ENCODE measurements at regions not wholly inside any gene's neighbourhood (a gene's known extent, or its start where the extent isn't known, plus 50 kb on each side); places are given as distances from the start of the nearest gene placed in this dataset.

DNA sequence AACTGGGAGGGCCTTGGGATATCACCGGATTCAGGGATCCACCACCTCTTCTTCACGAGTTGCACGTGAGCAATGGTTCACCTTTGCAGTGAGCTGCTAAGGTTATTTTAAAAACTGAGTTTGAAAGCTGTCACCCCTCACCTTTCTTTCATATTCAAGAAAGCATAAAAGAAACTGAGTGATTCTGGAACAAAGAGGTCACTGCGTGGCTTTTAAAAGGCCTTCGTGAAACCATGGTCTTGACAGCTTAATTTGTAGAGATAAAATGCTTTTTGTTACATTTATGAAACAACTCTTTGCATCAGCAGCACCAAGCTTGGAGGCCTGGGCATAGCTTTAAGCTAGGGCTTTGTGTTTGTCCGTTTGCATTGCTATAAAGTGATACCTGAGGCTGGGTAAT is 101.4 kb upstream of the NECTIN1 start:
- Histone ChIP-seq H3K27me3 (replicated peaks) (no peaks in the 10 kb centered on the region), H3K4me3 (ENCODE audit: low read depth, low read length) (no peak overlapping the region), H3K36me3 (replicated peaks) (no peaks in the 10 kb centered on the region), H3K27ac (no peak overlapping the region)
- in situ Hi-C loops (cut with HindIII; ENCODE audit: low pct_ligation_motif_present, low sequenced_read_pairs): no loop called here
- DNase-seq: no peak
- TF ChIP-seq, protein P1, sequence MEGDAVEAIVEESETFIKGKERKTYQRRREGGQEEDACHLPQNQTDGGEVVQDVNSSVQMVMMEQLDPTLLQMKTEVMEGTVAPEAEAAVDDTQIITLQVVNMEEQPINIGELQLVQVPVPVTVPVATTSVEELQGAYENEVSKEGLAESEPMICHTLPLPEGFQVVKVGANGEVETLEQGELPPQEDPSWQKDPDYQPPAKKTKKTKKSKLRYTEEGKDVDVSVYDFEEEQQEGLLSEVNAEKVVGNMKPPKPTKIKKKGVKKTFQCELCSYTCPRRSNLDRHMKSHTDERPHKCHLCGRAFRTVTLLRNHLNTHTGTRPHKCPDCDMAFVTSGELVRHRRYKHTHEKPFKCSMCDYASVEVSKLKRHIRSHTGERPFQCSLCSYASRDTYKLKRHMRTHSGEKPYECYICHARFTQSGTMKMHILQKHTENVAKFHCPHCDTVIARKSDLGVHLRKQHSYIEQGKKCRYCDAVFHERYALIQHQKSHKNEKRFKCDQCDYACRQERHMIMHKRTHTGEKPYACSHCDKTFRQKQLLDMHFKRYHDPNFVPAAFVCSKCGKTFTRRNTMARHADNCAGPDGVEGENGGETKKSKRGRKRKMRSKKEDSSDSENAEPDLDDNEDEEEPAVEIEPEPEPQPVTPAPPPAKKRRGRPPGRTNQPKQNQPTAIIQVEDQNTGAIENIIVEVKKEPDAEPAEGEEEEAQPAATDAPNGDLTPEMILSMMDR (IDR thresholded peaks at IDR 0.05; ENCODE audit: low read depth, low read length, missing control alignments): no peak

DNA sequence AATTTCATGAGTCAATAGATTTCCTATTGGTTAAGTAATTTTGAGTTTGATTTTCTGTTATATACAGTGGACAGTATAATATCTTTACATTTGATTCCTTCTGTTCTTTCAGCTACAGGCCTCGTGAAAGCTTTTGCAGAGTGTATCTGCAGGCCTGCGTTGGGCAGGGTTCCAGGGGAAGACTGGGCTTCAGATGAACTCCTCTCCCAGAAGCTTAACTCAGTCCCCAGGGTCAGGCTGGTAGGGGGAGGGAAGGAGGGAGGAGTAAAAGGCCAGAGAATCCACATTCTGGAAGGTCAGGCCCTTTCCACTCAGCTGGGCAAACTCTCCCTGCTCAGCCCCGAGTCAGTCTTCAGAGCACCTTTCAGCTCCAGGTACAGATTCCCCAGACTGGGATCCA is 100.4 kb upstream of the NECTIN1 start:
- in situ Hi-C loops (cut with HindIII; ENCODE audit: low pct_ligation_motif_present, low sequenced_read_pairs): no loop called here
- DNase-seq: no peak
- no peaks in the 10 kb centered on the region for H3K36me3 ChIP-seq (replicated peaks)
- H3K27me3 ChIP-seq (replicated peaks): no peaks in the 10 kb centered on the region
- H3K27ac ChIP-seq: no peak overlapping the region
- TF ChIP-seq, protein P1 (IDR thresholded peaks at IDR 0.05; ENCODE audit: low read depth, low read length, missing control alignments): no peak
- no peak overlapping the region for H3K4me3 ChIP-seq (ENCODE audit: low read depth, low read length)

GRCh38 chr11:119828819-119829218 is 99.8 kb upstream of the NECTIN1 start:
- no peaks in the 10 kb centered on the region for H3K27me3 ChIP-seq (replicated peaks)
- TF ChIP-seq, protein P1 (IDR thresholded peaks at IDR 0.05; ENCODE audit: low read depth, low read length, missing control alignments): no peak

DNA sequence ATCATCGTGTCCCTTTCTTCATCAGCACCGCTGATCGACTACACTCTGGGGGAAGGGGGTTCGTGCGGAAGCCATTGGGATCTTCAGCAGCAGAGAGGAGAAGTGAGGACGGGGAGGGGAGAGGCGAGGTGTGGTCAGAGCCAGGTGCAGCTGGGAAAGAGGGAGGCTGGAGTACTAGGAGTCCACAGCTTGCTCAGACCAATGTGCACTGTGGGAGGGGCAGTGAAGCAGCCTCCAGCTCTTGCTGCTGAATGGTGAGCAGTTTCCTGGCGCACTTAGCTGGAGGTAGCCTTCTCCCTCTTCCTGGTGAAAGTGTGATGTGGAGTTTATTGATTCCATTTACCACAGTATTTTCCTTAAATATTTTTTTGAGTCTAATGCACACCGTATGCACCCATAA is 99.0 kb upstream of the NECTIN1 start:
- in situ Hi-C loops (cut with HindIII; ENCODE audit: low pct_ligation_motif_present, low sequenced_read_pairs): no loop called here
- TF ChIP-seq, protein P1 (IDR thresholded peaks at IDR 0.05; ENCODE audit: low read depth, low read length, missing control alignments): no peak
- Histone ChIP-seq H3K27me3 (replicated peaks) (no peaks in the 10 kb centered on the region), H3K27ac (no peak overlapping the region), H3K36me3 (replicated peaks) (no peaks in the 10 kb centered on the region), H3K4me3 (ENCODE audit: low read depth, low read length) (no peak overlapping the region)
- DNase-seq: no peak

More at GRCh38 chr11:119828819-119829218, 99.8 kb upstream of the NECTIN1 start:
- DNase-seq: no peak
- Histone ChIP-seq H3K36me3 (replicated peaks) (no peaks in the 10 kb centered on the region), H3K27ac (no peak overlapping the region), H3K4me3 (ENCODE audit: low read depth, low read length) (no peak overlapping the region)
- in situ Hi-C loops (cut with HindIII; ENCODE audit: low pct_ligation_motif_present, low sequenced_read_pairs): no loop called here

GRCh38 chr11:119827113-119827512 is 98.1 kb upstream of the NECTIN1 start:
- no peaks in the 10 kb centered on the region for H3K36me3 ChIP-seq (replicated peaks)
- no peak overlapping the region for H3K4me3 ChIP-seq (ENCODE audit: low read depth, low read length)
- H3K27ac ChIP-seq: no peak overlapping the region
- H3K27me3 ChIP-seq (replicated peaks): no peaks in the 10 kb centered on the region
- DNase-seq: no peak
- TF ChIP-seq, protein P1 (IDR thresholded peaks at IDR 0.05; ENCODE audit: low read depth, low read length, missing control alignments): no peak
- in situ Hi-C loops (cut with HindIII; ENCODE audit: low pct_ligation_motif_present, low sequenced_read_pairs): no loop called here

GRCh38 chr11:119823077-119823476 is 94.1 kb upstream of the NECTIN1 start:
- in situ Hi-C loops (cut with HindIII; ENCODE audit: low pct_ligation_motif_present, low sequenced_read_pairs): no loop called here
- Histone ChIP-seq H3K27me3 (replicated peaks) (no peaks in the 10 kb centered on the region), H3K36me3 (replicated peaks) (no peaks in the 10 kb centered on the region), H3K4me3 (ENCODE audit: low read depth, low read length) (no peak overlapping the region), H3K27ac (no peak overlapping the region)
- no peak for DNase-seq
- TF ChIP-seq, protein P1 (IDR thresholded peaks at IDR 0.05; ENCODE audit: low read depth, low read length, missing control alignments): no peak

All from brain microvascular endothelial cell (primary cell).